ENCODE measurements at regions not wholly inside any gene's neighbourhood (a gene's known extent, or its start where the extent isn't known, plus 50 kb on each side); places are given as distances from the start of the nearest gene placed in this dataset.

DNA sequence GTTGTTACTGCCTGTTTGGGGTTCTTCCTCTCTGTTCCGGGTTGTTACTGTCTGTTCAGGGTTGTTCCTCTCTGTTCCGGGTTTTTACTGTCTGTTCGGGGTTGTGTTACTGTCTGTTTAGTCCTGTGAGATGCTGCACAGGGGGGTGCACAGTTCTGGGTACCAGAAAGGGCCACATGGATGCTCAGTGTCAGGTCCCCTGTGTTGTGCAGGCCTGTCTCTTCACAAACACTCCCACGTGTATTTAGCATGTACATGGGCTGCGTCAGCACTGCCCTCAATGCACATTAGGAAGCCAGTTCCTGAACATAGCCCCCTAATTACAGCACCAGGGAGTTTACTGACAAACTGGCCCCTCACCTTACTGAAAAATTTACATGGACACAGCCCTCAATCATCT lies 118.5 kb downstream of the DLL1 start:
- Histone ChIP-seq H3K4me1 (ENCODE audit: insufficient read depth, low read length) (no peaks in the 10 kb centered on the region), H3K9me3 (ENCODE audit: insufficient read depth, low read depth, low read length) (peaks cover 7% of the 10 kb centered on the region; the same call in 1 of the 2 replicates), H3K4me3 (ENCODE audit: low read length) (no peak overlapping the region), H3K36me3 (ENCODE audit: insufficient read depth, low read depth, low read length) (no peaks in the 10 kb centered on the region), H3K27me3 (ENCODE audit: insufficient read depth, low read length) (no peaks in the 10 kb centered on the region), H3K9ac (ENCODE audit: low read depth, low read length) (no peak overlapping the region), H3K27ac (ENCODE audit: low read length) (no peak overlapping the region)

DNA sequence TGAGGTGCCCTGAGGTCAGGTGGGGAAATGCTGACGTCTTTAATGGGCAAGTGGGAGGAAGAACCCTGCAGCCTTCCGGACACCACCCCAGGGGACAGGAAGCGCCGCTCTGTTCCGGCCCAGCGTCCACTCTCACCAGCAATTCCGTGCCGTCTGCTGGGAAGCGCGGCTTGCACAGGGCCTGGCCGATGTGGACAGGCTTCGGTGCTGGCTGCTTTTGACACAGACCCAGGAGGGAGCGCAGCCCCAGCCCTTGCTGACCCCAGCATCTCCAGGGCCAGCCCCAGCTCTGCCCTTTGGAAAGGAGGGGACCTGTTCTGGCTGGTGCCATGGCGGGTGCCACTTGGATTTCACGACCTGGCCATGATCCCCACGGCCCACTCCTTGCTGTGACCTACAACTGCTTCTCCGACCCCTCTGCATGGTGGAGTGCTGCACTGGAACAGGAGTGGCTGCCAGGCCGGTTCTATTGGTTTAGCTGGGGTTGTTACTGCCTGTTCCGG lies 123.2 kb downstream of the DLL1 start:
- H3K27me3 ChIP-seq (ENCODE audit: insufficient read depth, low read length), result no peaks in the 10 kb centered on the region
- peaks cover 7% of the 10 kb centered on the region; the same call in 1 of the 2 replicates for H3K9me3 ChIP-seq (ENCODE audit: insufficient read depth, low read depth, low read length)
- H3K9ac ChIP-seq (ENCODE audit: low read depth, low read length), result no peak overlapping the region
- H3K36me3 ChIP-seq (ENCODE audit: insufficient read depth, low read depth, low read length), result no peaks in the 10 kb centered on the region
- H3K4me3 ChIP-seq (ENCODE audit: low read length), result no peak overlapping the region
- no peaks in the 10 kb centered on the region for H3K4me1 ChIP-seq (ENCODE audit: insufficient read depth, low read length)
- no peak overlapping the region for H3K27ac ChIP-seq (ENCODE audit: low read length)

DNA sequence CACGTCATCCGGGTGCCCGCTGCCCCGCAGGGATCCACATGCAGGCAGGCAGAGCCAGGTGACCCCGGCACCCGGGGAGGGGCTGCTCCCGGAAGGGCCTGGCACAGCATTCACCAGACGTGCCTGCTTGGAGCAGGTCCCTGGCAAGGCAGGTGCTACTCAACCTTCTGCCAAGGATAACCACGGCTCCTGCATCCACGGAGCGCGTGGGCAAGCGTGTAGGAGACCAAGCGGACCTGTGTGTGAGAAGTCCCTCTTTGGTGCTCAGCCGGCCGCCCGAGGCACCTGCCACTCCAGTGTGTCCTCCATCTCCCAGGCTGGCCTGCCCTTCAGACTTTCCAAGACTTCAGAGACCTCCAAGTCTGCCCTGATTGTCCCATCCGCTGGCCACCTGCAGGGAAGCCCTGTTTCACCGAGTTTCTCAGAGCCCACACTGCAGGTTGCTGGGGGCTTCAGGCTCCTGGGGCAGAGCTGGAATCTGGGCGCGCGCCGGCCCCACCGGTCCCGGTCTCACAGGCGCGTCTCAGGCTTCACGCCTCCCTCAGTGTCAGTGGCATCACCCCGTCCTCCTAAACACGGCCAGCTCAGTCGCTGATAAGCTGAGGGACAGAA lies 124.3 kb downstream of the DLL1 start:
- Histone ChIP-seq H3K9ac (ENCODE audit: low read depth, low read length) (no peak overlapping the region), H3K27ac (ENCODE audit: low read length) (no peak overlapping the region), H3K4me1 (ENCODE audit: insufficient read depth, low read length) (no peaks in the 10 kb centered on the region), H3K4me3 (ENCODE audit: low read length) (no peak overlapping the region), H3K36me3 (ENCODE audit: insufficient read depth, low read depth, low read length) (no peaks in the 10 kb centered on the region), H3K27me3 (ENCODE audit: insufficient read depth, low read length) (no peaks in the 10 kb centered on the region), H3K9me3 (ENCODE audit: insufficient read depth, low read depth, low read length) (peaks cover 7% of the 10 kb centered on the region; the same call in 1 of the 2 replicates)

DNA sequence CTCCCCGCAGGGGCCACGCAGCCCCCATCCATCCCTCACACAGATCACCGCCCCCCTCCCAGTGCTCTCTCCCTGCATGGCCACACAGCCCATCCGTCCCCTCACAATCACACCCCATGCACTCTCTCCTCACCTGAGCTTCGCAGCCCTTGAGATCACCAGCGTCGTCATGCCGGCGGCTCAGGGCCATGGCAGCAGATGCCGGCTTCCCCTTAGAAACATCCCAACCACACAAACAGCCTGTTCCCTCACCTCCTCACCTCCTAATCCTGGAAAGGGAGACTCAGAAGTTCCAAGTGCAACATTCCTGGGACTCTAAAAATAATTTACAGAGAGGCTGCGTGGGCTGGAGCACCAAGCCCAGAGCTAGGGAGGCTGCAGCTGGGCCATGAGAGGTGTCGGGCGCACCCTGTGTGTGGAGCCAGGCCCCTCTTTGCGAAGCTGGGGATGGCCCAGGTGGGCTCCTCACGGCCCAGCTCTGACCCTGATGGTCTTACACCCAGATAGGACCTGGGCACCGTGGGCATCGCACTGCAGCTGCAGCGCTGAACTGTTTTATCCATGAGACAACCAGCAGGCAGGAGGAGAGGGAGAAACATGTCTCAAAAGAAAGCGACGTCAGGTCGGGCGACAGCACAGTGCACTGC lies 125.3 kb downstream of the DLL1 start:
- Histone ChIP-seq H3K9me3 (ENCODE audit: insufficient read depth, low read depth, low read length) (peaks cover 7% of the 10 kb centered on the region; the same call in 1 of the 2 replicates), H3K36me3 (ENCODE audit: insufficient read depth, low read depth, low read length) (no peaks in the 10 kb centered on the region)

DNA sequence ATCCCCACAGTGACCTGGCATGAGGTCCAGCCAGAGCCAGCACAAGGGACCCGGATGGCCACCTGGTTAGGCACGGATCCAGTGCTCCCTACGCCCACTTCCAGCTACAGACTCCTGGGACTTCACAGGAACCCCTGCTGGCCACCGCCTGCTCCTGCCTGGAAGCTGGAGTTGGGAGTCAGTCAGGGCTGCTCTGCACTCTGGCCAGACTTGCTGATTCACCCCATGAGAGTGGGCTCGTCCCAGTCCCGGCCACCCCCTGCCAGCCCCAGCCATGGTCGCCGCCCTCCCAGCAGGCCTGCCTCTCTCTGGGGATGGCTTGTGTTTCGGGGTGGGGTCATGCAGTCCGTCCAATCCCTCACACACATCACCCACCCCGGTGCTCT lies 125.8 kb downstream of the DLL1 start:
- Histone ChIP-seq H3K9ac (ENCODE audit: low read depth, low read length) (no peak overlapping the region), H3K4me3 (ENCODE audit: low read length) (no peak overlapping the region), H3K27me3 (ENCODE audit: insufficient read depth, low read length) (no peaks in the 10 kb centered on the region), H3K9me3 (ENCODE audit: insufficient read depth, low read depth, low read length) (peaks cover 7% of the 10 kb centered on the region; the same call in 1 of the 2 replicates), H3K27ac (ENCODE audit: low read length) (no peak overlapping the region), H3K36me3 (ENCODE audit: insufficient read depth, low read depth, low read length) (no peaks in the 10 kb centered on the region), H3K4me1 (ENCODE audit: insufficient read depth, low read length) (no peaks in the 10 kb centered on the region)

More for the DNA sequence above, 125.3 kb downstream of the DLL1 start:
- no peaks in the 10 kb centered on the region for H3K4me1 ChIP-seq (ENCODE audit: insufficient read depth, low read length)
- no peak overlapping the region for H3K4me3 ChIP-seq (ENCODE audit: low read length)
- H3K27ac ChIP-seq (ENCODE audit: low read length), result no peak overlapping the region
- H3K9ac ChIP-seq (ENCODE audit: low read depth, low read length), result no peak overlapping the region
- H3K27me3 ChIP-seq (ENCODE audit: insufficient read depth, low read length), result no peaks in the 10 kb centered on the region

DNA sequence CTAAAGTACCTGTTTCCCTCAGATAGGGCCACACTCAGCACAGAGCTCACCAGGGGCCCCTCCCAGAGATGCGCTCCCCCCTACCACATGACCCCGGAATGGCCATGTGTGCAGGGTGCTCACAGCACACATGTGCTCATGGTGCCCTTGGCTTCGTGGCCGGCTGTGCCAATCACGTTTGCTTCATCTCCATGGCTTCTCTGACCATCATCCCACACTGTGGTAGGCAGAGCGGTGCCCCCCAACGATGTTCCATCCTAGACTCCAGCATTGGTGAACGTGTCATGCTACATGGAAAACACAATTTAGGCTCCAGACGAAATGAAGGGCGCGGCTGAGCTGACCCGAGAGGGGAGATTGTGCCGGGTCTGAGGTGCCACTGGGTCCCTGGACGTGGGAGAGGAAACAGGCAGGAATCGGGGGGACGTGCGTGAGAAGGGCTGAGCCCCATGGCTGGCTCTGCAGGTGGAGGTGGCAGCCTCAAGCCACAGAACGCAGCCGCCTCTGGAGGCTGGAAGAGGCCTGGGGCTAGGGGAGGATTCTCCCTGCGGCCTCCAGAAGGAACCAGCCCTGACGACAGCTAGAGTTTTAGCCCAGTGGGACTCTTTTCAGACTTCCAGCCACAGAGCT lies 126.5 kb downstream of the DLL1 start:
- Histone ChIP-seq H3K9ac (ENCODE audit: low read depth, low read length) (no peak overlapping the region), H3K4me1 (ENCODE audit: insufficient read depth, low read length) (no peaks in the 10 kb centered on the region), H3K36me3 (ENCODE audit: insufficient read depth, low read depth, low read length) (no peaks in the 10 kb centered on the region), H3K27me3 (ENCODE audit: insufficient read depth, low read length) (no peaks in the 10 kb centered on the region), H3K4me3 (ENCODE audit: low read length) (no peak overlapping the region), H3K27ac (ENCODE audit: low read length) (no peak overlapping the region), H3K9me3 (ENCODE audit: insufficient read depth, low read depth, low read length) (peaks cover 7% of the 10 kb centered on the region; the same call in 1 of the 2 replicates)

DNA sequence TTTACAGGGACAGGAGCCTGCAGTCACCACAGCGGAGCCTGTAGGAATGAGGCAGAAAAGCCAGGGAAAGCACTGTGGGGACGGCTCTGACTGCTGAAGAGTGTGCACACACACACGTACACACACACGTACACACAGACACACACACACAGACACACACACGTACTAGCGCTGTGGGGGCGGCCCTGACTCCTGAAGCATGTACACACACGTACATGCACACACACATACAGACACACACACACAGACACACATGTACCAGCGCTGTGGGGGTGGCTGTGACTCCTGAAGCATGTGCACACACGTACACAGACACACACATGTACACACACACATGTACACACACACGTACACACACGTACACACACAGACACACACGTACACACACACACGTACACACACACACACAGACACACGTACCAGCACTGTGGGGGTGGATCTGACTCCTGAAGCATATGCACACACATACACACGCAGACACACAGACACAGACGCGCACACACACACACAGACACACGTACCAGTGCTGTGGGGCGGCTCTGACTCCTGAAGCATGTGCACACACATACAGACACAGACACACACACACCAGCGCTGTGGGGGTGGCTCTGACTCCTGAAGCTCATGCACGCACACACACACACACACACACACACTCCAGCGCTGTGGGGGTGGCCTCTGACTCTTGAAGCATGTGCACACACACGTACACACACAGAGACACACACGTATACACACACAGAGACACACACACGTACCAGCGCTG lies 127.3 kb downstream of the DLL1 start:
- Histone ChIP-seq H3K36me3 (ENCODE audit: insufficient read depth, low read depth, low read length) (no peaks in the 10 kb centered on the region), H3K9me3 (ENCODE audit: insufficient read depth, low read depth, low read length) (peaks cover 7% of the 10 kb centered on the region; the same call in 1 of the 2 replicates), H3K9ac (ENCODE audit: low read depth, low read length) (no peak overlapping the region), H3K27me3 (ENCODE audit: insufficient read depth, low read length) (no peaks in the 10 kb centered on the region), H3K4me1 (ENCODE audit: insufficient read depth, low read length) (no peaks in the 10 kb centered on the region), H3K4me3 (ENCODE audit: low read length) (no peak overlapping the region), H3K27ac (ENCODE audit: low read length) (no peak overlapping the region)

DNA sequence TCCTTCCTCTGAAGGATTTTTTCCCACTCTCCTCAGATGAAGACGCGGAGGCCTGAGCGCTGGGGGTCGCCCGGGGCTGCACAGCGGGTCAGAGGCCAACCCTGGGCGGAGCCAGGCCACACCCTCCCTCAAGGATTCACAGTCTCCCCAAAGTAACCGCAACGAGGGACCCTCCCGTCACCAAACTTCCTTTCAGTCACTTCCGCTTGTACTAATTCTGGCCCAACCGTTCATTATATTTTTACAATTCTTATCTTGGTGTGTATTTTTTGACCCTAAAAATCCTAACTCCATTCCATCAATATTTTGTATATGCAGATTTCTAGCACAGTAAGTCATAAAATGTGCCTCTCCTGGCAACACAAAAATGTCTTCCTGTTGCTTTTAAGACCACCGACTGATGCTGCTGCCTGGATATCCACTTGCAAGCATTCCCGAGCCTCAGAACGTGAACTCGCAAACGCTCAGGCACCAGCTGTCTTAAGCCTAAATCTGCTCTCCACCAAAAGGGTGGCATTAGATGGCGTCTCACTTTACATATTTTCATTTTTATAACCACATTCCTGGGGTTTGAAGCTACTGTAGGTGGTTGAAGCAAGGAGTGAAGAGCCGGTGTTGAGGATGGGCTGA lies 128.0 kb downstream of the DLL1 start:
- Histone ChIP-seq H3K27me3 (ENCODE audit: insufficient read depth, low read length) (no peaks in the 10 kb centered on the region), H3K36me3 (ENCODE audit: insufficient read depth, low read depth, low read length) (no peaks in the 10 kb centered on the region), H3K4me1 (ENCODE audit: insufficient read depth, low read length) (no peaks in the 10 kb centered on the region), H3K27ac (ENCODE audit: low read length) (no peak overlapping the region), H3K9ac (ENCODE audit: low read depth, low read length) (no peak overlapping the region), H3K4me3 (ENCODE audit: low read length) (no peak overlapping the region), H3K9me3 (ENCODE audit: insufficient read depth, low read depth, low read length) (peaks cover 1% of the 10 kb centered on the region; the same call in 1 of the 2 replicates)

DNA sequence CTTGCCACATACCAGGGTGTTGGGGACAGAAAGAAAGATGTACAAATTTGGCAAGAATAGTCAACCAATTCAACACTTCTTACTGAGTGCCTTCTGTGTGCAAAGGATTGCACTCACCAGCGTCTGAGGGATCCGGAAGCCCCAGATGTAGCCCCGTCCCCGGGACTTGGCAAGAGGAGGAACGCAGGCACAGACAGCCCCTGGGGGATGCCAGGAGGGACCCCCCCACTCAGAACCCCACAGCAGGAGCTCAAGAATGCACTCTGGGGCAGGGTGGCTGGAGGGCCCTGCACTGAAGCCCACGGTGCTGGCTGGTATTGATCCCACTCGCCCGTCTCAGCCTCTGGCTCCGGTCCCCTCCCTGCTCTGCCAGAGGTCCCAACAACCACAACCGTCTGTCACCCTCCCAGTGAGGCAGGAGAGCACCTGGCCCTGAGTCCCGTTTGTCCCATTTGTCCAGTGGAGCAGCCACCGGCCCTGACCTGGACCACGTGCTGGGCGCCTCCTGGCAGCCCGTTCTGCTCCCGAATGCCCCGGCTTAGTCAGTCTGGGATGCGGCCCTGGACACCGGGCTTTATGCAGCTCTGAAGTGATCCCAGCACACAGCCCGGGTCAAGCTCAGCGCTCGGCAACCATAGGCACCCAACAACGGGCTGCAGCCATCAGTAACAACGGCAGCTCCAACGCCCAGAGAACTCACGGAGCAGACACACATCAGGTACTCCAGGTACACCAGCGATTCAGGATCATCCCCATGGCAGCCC lies 128.7 kb downstream of the DLL1 start:
- H3K4me1 ChIP-seq (ENCODE audit: insufficient read depth, low read length), result no peaks in the 10 kb centered on the region
- H3K36me3 ChIP-seq (ENCODE audit: insufficient read depth, low read depth, low read length), result no peaks in the 10 kb centered on the region
- no peaks in the 10 kb centered on the region for H3K9me3 ChIP-seq (ENCODE audit: insufficient read depth, low read depth, low read length)
- H3K4me3 ChIP-seq (ENCODE audit: low read length), result no peak overlapping the region
- H3K27me3 ChIP-seq (ENCODE audit: insufficient read depth, low read length), result no peaks in the 10 kb centered on the region
- no peak overlapping the region for H3K9ac ChIP-seq (ENCODE audit: low read depth, low read length)
- H3K27ac ChIP-seq (ENCODE audit: low read length), result no peak overlapping the region

DNA sequence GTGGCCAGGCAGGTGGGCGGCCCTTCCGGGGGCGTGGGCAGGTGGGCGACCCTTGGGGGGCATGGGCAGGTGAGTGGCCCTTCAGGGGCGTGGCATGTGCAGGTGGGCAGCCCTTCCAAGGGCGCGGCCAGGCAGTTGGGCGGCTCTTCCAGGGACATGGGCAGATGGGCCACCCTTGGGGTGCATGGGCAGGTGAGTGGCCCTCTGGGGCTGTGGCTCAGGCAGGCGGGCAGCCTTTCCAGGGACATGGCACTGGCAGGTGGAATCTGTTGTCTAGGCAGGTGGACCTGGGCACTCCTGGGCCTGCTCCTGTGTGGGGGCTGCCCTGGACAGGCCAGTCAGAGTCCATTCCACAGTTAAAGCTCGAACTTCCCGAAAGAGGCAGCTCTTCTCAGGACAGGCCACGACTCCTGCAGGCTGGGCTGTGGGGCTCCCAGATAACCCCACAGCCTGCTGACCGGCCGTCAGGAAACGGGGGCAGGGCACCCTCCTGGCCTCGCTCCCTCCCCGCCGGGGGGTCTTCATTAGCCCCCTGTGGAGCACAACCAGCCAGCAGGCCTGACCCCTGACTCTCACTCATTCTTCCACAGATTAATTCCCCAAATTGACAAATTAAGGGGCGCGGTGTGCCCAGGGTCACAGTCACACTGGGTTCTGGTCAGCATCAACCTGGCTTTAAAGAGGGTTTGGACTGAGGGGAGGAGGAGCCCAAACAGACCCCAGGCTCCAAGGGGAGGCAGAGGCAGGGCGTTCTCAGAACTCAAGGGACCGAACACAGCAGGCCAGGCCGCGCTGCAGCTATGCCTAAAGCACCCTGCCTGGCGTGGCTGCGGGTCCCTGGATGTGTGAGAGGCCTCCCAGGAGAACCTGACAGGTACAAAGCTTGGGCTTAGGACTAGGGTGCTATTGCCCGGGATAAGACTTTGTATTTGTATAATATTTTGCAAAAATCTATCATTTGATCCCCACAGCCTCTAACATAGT lies 130.0 kb downstream of the DLL1 start:
- H3K9me3 ChIP-seq (ENCODE audit: insufficient read depth, low read depth, low read length), result no peaks in the 10 kb centered on the region
- H3K9ac ChIP-seq (ENCODE audit: low read depth, low read length), result no peak overlapping the region
- H3K27me3 ChIP-seq (ENCODE audit: insufficient read depth, low read length), result no peaks in the 10 kb centered on the region
- H3K27ac ChIP-seq (ENCODE audit: low read length), result no peak overlapping the region
- no peaks in the 10 kb centered on the region for H3K4me1 ChIP-seq (ENCODE audit: insufficient read depth, low read length)
- H3K36me3 ChIP-seq (ENCODE audit: insufficient read depth, low read depth, low read length), result no peaks in the 10 kb centered on the region
- H3K4me3 ChIP-seq (ENCODE audit: low read length), result no peak overlapping the region

Data from iPS-20b (cell line).